Progenitor cell of endocrine pancreas (in vitro differentiated cells): ENCODE measurements at regions not wholly inside any gene's neighbourhood (a gene's known extent, or its start where the extent isn't known, plus 50 kb on each side); places are given as distances from the start of the nearest gene placed in this dataset.

ENCODE experiments used
- DNase-seq: peaks from one replicate; pipeline ENCODE4 v3.0.0; 2021; ENCODE audit warnings: low spot score; ENCODE audit not compliant: unreplicated experiment
- H3K27ac Mint-ChIP-seq: 2 replicates; pipeline ENCODE4 v1.8.0; 2021; ENCODE audit warnings: mild to moderate bottlenecking, moderate library complexity, mixed read lengths
- H3K27me3 Mint-ChIP-seq: 2 replicates; pipeline ENCODE4 v1.8.0; 2021; ENCODE audit warnings: mixed read lengths
- H3K36me3 Mint-ChIP-seq: 2 replicates; pipeline ENCODE4 v1.8.0; 2022; ENCODE audit warnings: mixed read lengths; ENCODE audit not compliant: insufficient read depth
- H3K4me1 Mint-ChIP-seq: 2 replicates; pipeline ENCODE4 v1.8.0; 2021; ENCODE audit warnings: low read depth, mixed read lengths
- H3K4me3 Mint-ChIP-seq: 2 replicates; pipeline ENCODE4 v1.8.0; 2021; ENCODE audit warnings: low read depth, mild to moderate bottlenecking, moderate library complexity, mixed read lengths
- H3K9me3 Mint-ChIP-seq: 2 replicates; pipeline ENCODE4 v1.8.0; 2021; ENCODE audit warnings: low read depth, mixed read lengths
- TF ChIP-seq, protein P1 (sequence below): fragments of 200-600 bp; sonication (generic); IDR thresholded peaks from one replicate; pipeline ENCODE4 v1.5.0; 2021; ENCODE audit warnings: antibody characterized with exemption, mild to moderate bottlenecking; ENCODE audit not compliant: unreplicated experiment

DNA sequence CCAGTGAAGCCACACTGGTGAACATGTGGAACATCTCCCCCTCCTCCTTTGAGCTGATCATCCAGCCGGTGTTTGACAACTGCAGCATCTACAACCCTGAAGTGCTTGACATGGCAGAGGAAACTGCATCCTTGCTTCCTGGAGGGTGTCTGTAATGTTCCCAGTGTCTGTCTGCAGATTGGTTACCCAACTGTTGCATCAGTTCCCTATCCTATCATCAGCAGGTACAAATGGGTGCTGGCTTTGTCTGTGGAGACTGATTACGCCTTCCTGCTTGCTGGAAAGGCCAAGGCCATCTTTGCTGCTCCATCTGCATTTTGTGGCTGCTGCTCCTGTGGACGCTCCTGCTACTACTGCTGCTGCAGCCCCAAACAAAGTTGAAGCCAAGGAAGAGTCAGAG lies 83.5 kb downstream of the SKA1 start:
- H3K4me1 Mint-ChIP-seq, result peaks cover 17% of the 10 kb centered on the region
- no peak for DNase-seq
- no peak overlapping the region for H3K4me3 Mint-ChIP-seq
- TF ChIP-seq, protein P1, sequence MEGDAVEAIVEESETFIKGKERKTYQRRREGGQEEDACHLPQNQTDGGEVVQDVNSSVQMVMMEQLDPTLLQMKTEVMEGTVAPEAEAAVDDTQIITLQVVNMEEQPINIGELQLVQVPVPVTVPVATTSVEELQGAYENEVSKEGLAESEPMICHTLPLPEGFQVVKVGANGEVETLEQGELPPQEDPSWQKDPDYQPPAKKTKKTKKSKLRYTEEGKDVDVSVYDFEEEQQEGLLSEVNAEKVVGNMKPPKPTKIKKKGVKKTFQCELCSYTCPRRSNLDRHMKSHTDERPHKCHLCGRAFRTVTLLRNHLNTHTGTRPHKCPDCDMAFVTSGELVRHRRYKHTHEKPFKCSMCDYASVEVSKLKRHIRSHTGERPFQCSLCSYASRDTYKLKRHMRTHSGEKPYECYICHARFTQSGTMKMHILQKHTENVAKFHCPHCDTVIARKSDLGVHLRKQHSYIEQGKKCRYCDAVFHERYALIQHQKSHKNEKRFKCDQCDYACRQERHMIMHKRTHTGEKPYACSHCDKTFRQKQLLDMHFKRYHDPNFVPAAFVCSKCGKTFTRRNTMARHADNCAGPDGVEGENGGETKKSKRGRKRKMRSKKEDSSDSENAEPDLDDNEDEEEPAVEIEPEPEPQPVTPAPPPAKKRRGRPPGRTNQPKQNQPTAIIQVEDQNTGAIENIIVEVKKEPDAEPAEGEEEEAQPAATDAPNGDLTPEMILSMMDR, result no peak
- no peak overlapping the region for H3K27ac Mint-ChIP-seq
- no peaks in the 10 kb centered on the region for H3K36me3 Mint-ChIP-seq
- H3K27me3 Mint-ChIP-seq, result no peaks in the 10 kb centered on the region
- H3K9me3 Mint-ChIP-seq, result no peaks in the 10 kb centered on the region

DNA sequence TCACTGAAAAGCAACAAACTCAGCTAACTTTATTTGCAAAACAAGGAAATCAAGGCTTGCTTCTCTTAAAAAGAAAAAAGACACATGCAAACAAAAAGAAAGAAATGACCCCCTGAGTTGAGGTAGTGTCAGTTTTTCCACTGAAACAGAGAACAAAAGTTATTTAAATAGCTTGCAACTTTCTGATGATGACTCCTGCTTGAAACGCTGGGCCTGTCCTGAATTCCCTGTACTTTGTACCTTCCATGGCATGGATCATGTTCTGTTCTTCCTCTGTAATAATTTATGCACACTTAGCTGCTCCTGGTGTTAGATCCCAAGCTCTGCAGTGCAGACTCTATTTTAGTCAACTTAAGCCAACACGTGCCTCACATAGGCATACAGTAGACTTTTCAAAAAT lies 84.0 kb downstream of the SKA1 start:
- Mint-ChIP-seq H3K4me1 (peaks cover 13% of the 10 kb centered on the region), H3K27me3 (no peaks in the 10 kb centered on the region), H3K9me3 (no peaks in the 10 kb centered on the region), H3K4me3 (no peak overlapping the region), H3K36me3 (no peaks in the 10 kb centered on the region), H3K27ac (no peak overlapping the region)
- TF ChIP-seq, protein P1, result no peak
- DNase-seq, result no peak

DNA sequence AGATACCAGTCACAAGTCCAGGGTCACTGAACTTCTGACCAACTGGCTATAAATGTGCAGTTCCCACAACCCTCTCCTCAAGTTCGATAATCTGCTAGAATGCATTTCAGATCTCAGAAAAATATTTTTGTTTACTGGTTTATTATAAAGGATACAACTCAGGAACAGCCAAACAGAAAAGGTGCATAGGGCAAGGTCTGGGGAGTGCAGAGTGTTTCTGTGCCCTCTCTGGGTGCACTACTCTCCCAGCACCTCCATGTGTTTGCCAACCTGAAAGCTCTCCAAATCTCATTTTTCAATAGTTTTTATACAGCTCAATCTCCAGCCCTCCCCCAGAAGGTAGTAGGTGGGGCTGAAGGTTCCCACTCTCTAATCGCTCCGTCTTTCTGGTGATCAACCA lies 85.2 kb downstream of the SKA1 start:
- no peaks in the 10 kb centered on the region for H3K27me3 Mint-ChIP-seq
- TF ChIP-seq, protein P1, result no peak
- DNase-seq, result no peak
- no peaks in the 10 kb centered on the region for H3K9me3 Mint-ChIP-seq
- no peak overlapping the region for H3K4me3 Mint-ChIP-seq
- peaks cover 5% of the 10 kb centered on the region for H3K4me1 Mint-ChIP-seq
- no peaks in the 10 kb centered on the region for H3K36me3 Mint-ChIP-seq
- H3K27ac Mint-ChIP-seq, result no peak overlapping the region

DNA sequence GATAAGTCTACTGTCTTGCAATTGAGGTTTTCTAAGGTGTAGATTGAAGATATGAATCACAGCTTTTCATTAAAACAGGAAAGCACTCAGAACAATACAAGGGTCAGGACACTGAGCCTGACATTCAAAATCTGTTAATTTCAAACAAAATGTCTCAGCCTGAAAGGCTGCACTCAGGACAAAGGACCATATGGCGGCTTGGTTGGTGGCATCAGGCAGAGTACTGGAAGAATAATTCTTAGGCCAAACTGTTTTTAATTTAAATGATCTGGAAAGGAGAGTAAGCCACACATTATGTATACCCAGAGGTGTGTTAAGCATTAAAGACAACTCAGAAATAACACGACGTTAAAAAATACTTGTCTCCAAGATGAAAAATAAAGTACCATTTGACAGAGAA lies 85.9 kb downstream of the SKA1 start:
- DNase-seq, result no peak
- H3K4me3 Mint-ChIP-seq, result no peak overlapping the region
- no peak overlapping the region for H3K27ac Mint-ChIP-seq
- H3K36me3 Mint-ChIP-seq, result no peaks in the 10 kb centered on the region
- no peaks in the 10 kb centered on the region for H3K9me3 Mint-ChIP-seq
- TF ChIP-seq, protein P1, result no peak
- H3K27me3 Mint-ChIP-seq, result no peaks in the 10 kb centered on the region
- no peaks in the 10 kb centered on the region for H3K4me1 Mint-ChIP-seq

GRCh38 chr18:50461251-50461650 lies 86.4 kb downstream of the SKA1 start:
- Mint-ChIP-seq H3K4me1 (no peaks in the 10 kb centered on the region), H3K27ac (no peak overlapping the region), H3K36me3 (no peaks in the 10 kb centered on the region), H3K27me3 (no peaks in the 10 kb centered on the region), H3K4me3 (no peak overlapping the region), H3K9me3 (no peaks in the 10 kb centered on the region)
- no peak for DNase-seq
- TF ChIP-seq, protein P1, result no peak
